GM12878 (cell line): ENCODE measurements at regions not wholly inside any gene's neighbourhood (a gene's known extent, or its start where the extent isn't known, plus 50 kb on each side); places are given as distances from the start of the nearest gene placed in this dataset.

Experiments used
- ATAC-seq: fragments of 200-7000 bp; cut with Tn5 transposase; 3 replicates; pipeline ENCODE4 v1.9.1; 2020; ENCODE audit warnings: mild to moderate bottlenecking, moderate library complexity
- BruUV-seq: library from RNA; stranded (reverse); fragments of 400-500 nt; replicated peaks from 2 replicates; lab custom pipeline; 2021; lab: Mats Ljungman, UMichigan
- CTCF ChIA-PET: fragments of 300-600 bp; sonication (Branson Sonifier 250); formaldehyde crosslinking; extraction: SDS; loops from one replicate; lab custom pipeline; 2021; ENCODE audit warnings: inconsistent platforms; lab: Yijun Ruan, JAX
- POLR2A ChIA-PET: fragments of 350-600 bp; formaldehyde crosslinking; extraction: SDS; loops from one replicate; lab custom pipeline; 2021; ENCODE audit warnings: inconsistent platforms; lab: Charles Lee
- RAD21 ChIA-PET: fragments of 300-600 bp; sonication (Branson Sonifier 250); formaldehyde crosslinking; loops from one replicate; lab custom pipeline; 2023; ENCODE audit warnings: antibody characterized with exemption; ENCODE audit not compliant: unreplicated experiment; lab: Charles Lee
- SMC1A ChIA-PET: fragments of 300-600 bp; sonication (Branson Sonifier 250); formaldehyde crosslinking; loops from one replicate; lab custom pipeline; 2023; ENCODE audit not compliant: unreplicated experiment, uncharacterized antibody; lab: Charles Lee
- DNase-seq: peaks from one replicate; pipeline ENCODE4 v3.0.0-alpha.2; 2011; ENCODE audit warnings: low read depth, low spot score
- FAIRE-seq: peaks from 3 replicates; lab custom pipeline; 2011; peaks lifted over from hg19 to GRCh38; lab: Jason Lieb, UNC
- H2AFZ ChIP-seq: 2 replicates; pipeline ENCODE4 v1.6.0; 2011; ENCODE audit warnings: low read depth, low read length, control low read depth; ENCODE audit not compliant: control insufficient read depth
- H3K27ac ChIP-seq: 2 replicates; pipeline ENCODE4 v1.5.1; 2011; ENCODE audit warnings: control low read depth; ENCODE audit not compliant: control insufficient read depth, insufficient read depth
- H3K27me3 ChIP-seq, 2 experiments: replicated peaks in 1 of 2; 2 replicates each; pipeline versions ENCODE4 v1.6.0 to v1.6.1; 2011; ENCODE audit warnings: low read length in 1 of 2; ENCODE audit not compliant: control insufficient read depth in 2 of 2, insufficient read depth in 2 of 2
- H3K36me3 ChIP-seq, 2 experiments: 2 replicates each; pipeline ENCODE4 v1.5.1; 2011; ENCODE audit warnings: low read length in 1 of 2; ENCODE audit not compliant: control insufficient read depth in 2 of 2, insufficient read depth in 2 of 2
- H3K4me1 ChIP-seq: 2 replicates; pipeline ENCODE4 v1.6.1; 2011; ENCODE audit warnings: mild to moderate bottlenecking, low read length, moderate library complexity, mixed read lengths; ENCODE audit not compliant: control insufficient read depth, insufficient read depth
- H3K4me2 ChIP-seq: 2 replicates; pipeline ENCODE4 v1.6.0; 2011; ENCODE audit warnings: control low read depth; ENCODE audit not compliant: control insufficient read depth, insufficient read depth
- H3K4me3 ChIP-seq: fragments of 200-600 bp; sonication (generic); 2 replicates; pipeline ENCODE4 v1.5.1; 2016
- H3K79me2 ChIP-seq: 2 replicates; pipeline ENCODE4 v1.6.0; 2011; ENCODE audit warnings: low read length; ENCODE audit not compliant: control insufficient read depth, insufficient read depth
- H3K9ac ChIP-seq: 2 replicates; pipeline ENCODE4 v1.8.0; 2011; ENCODE audit warnings: low read length, control low read depth, mixed read lengths; ENCODE audit not compliant: control insufficient read depth, insufficient read depth
- H3K9me3 ChIP-seq: replicated peaks from 3 replicates; pipeline ENCODE4 v1.5.1; 2011; ENCODE audit warnings: mild to moderate bottlenecking, low read length; ENCODE audit not compliant: control insufficient read depth, insufficient read depth
- H4K20me1 ChIP-seq: 2 replicates; pipeline ENCODE4 v1.6.0; 2011; ENCODE audit not compliant: control insufficient read depth, insufficient read depth
- ASH2L ChIP-seq: fragments of 300-600, 200-600 bp; sonication (generic); IDR thresholded peaks from 2 replicates; pipeline ENCODE4 v1.6.1; 2017; ENCODE audit warnings: low read depth, mild to moderate bottlenecking, borderline replicate concordance
- ATF3 ChIP-seq: IDR thresholded peaks from 2 replicates; pipeline ENCODE4 v1.6.1; 2011; ENCODE audit warnings: low read depth, mild to moderate bottlenecking, low read length, moderate library complexity, borderline replicate concordance; ENCODE audit errors: extremely low read depth
- CREM ChIP-seq: IDR thresholded peaks from 2 replicates; pipeline ENCODE4 v1.6.1; 2014; ENCODE audit warnings: antibody characterized with exemption, low read depth
- E2F8 ChIP-seq: fragments of 450-650 bp; IDR thresholded peaks from 2 replicates; pipeline ENCODE4 v1.6.1; 2018; ENCODE audit warnings: mild to moderate bottlenecking, low read depth, moderate library complexity; ENCODE audit not compliant: partially characterized antibody
- ESRRA ChIP-seq: IDR thresholded peaks from 2 replicates; pipeline ENCODE4 v1.6.1; 2012; ENCODE audit warnings: mild to moderate bottlenecking, low read length, improper control_type of control experiment
- ETV6 ChIP-seq, 2 experiments: fragments of 450-650 bp in 1 of 2; IDR thresholded peaks in 1 of 2; conservative IDR thresholded peaks in 1 of 2; 2 replicates each; pipeline ENCODE4 v1.6.1; 2014; ENCODE audit warnings: antibody characterized with exemption in 1 of 2, borderline replicate concordance in 1 of 2, low read depth in 1 of 2, mild to moderate bottlenecking in 1 of 2, moderate library complexity in 1 of 2
- EZH2 ChIP-seq: IDR thresholded peaks from 2 replicates; pipeline ENCODE4 v1.6.1; 2012; ENCODE audit warnings: low read depth, mild to moderate bottlenecking, control low read depth, inconsistent platforms, low read length, borderline replicate concordance; ENCODE audit not compliant: control insufficient read depth
- GABPA ChIP-seq: IDR thresholded peaks from 2 replicates; pipeline ENCODE4 v1.6.1; 2014; ENCODE audit warnings: antibody characterized with exemption, low read depth, mild to moderate bottlenecking, inconsistent platforms
- HDGF ChIP-seq: fragments of 450-650 bp; IDR thresholded peaks from 2 replicates; pipeline ENCODE4 v1.6.1; 2016; ENCODE audit warnings: antibody characterized with exemption
- KLF5 ChIP-seq: fragments of 450-650 bp; IDR thresholded peaks from 2 replicates; pipeline ENCODE4 v1.6.1; 2014; ENCODE audit warnings: mild to moderate bottlenecking; ENCODE audit not compliant: partially characterized antibody
- NFYB ChIP-seq: IDR thresholded peaks from 2 replicates; pipeline ENCODE4 v1.6.1; 2011; ENCODE audit warnings: low read depth, mild to moderate bottlenecking, low read length, improper control_type of control experiment, moderate library complexity; ENCODE audit not compliant: insufficient read depth
- POLR2AphosphoS2 ChIP-seq: IDR thresholded peaks from 2 replicates; pipeline ENCODE4 v1.6.1; 2011; ENCODE audit warnings: low read depth, mild to moderate bottlenecking, low read length, improper control_type of control experiment, moderate library complexity
- RFX5 ChIP-seq: IDR thresholded peaks from 2 replicates; pipeline ENCODE4 v1.6.1; 2011; ENCODE audit warnings: low read depth, low read length, improper control_type of control experiment
- SIX5 ChIP-seq: IDR thresholded peaks from 2 replicates; pipeline ENCODE4 v1.6.1; 2011; ENCODE audit warnings: mild to moderate bottlenecking, low read depth, low read length, moderate library complexity; ENCODE audit not compliant: severe bottlenecking
- STAT1 ChIP-seq: fragments of 450-650 bp; conservative IDR thresholded peaks from 2 replicates; pipeline ENCODE4 v1.6.1; 2014; ENCODE audit warnings: antibody characterized with exemption, mild to moderate bottlenecking
- TCF3 ChIP-seq: IDR thresholded peaks from 2 replicates; pipeline ENCODE4 v1.6.1; 2012; ENCODE audit warnings: low read depth, mild to moderate bottlenecking, low read length, borderline replicate concordance; ENCODE audit not compliant: insufficient read depth
- ZNF207 ChIP-seq: fragments of 450-650 bp; IDR thresholded peaks from 2 replicates; pipeline ENCODE4 v1.6.1; 2014; ENCODE audit warnings: antibody characterized with exemption, mild to moderate bottlenecking, borderline replicate concordance
- ZNF687 ChIP-seq: fragments of 450-650 bp; IDR thresholded peaks from 2 replicates; pipeline ENCODE4 v1.6.1; 2017; ENCODE audit warnings: mild to moderate bottlenecking, moderate library complexity
- WGBS: methylation state at CpG from one replicate; pipeline ENCODE4 v1.1.6; 2016; ENCODE audit warnings: low lambda C conversion rate; ENCODE audit not compliant: insufficient replicate concordance, insufficient coverage; ENCODE audit errors: missing lambda C conversion rate; 5-methylcytosine and 5-hydroxymethylcytosine counted together
- in situ Hi-C: fragments of 300-500 bp; cut with MboI; formaldehyde crosslinking; loops from 9 replicates; pipeline ENCODE4 v1.14.3; 2018; ENCODE audit warnings: mixed read lengths
- intact Hi-C: fragments of 100-400 bp; cut with micrococcal nuclease; formaldehyde crosslinking; loops from one replicate; pipeline ENCODE4 v1.14.2; 2022; ENCODE audit not compliant: unreplicated experiment

- no peaks in the 10 kb centered on the region for H3K79me2 ChIP-seq
- H3K27me3 ChIP-seq, result peaks cover 5% of the 10 kb centered on the region in 2 experiments; a peak in 2 of 4 replicates
- H3K9me3 ChIP-seq, result no peaks in the 10 kb centered on the region
- H4K20me1 ChIP-seq, result no peaks in the 10 kb centered on the region
- ChIA-PET SMC1A (interaction anchor here (1.0 kb wide), 1 partner anchor 121 kb away, joined by 3 read pairs; no protein-coding TSS in a partner anchor), CTCF (interaction anchor here (0.6 to 1.8 kb wide), 3 partner anchors 27 to 182 kb away, joined by 3 to 8 read pairs (median 4); no protein-coding TSS in a partner anchor), POLR2A (no interaction called here), RAD21 (no interaction called here)
- ATAC-seq, result no peak
- no peak overlapping the region for H3K9ac ChIP-seq
- no peak overlapping the region for H3K4me2 ChIP-seq
- no peaks in the 10 kb centered on the region for H3K4me1 ChIP-seq
- H3K36me3 ChIP-seq, result no peaks in the 10 kb centered on the region
- no peak for FAIRE-seq
- no peak overlapping the region for H3K27ac ChIP-seq
- in situ Hi-C loops (loop anchor here (5.0 to 25.0 kb wide), 3 partner anchors 427 to 1087 kb away; partner anchors contain the start of genes HOXA10, HOXA3, HOXA7 and HOXA9), intact Hi-C loops (loop anchor here (5.0 kb wide), 2 partner anchors 217 to 292 kb away; partner anchors contain the start of gene SNX10)
- no TSS peak for BruUV-seq
- H3K4me3 ChIP-seq, result no peak overlapping the region
- 36% methylated on average over 4 of the region's 4 CpGs for WGBS
- no peak for DNase-seq
- no peak overlapping the region for H2AFZ ChIP-seq
- TF ChIP-seq ETV6 (conservative IDR thresholded peaks at IDR 0.05 in 1 of 2, IDR thresholded peaks at IDR 0.05 in 1 of 2; ENCODE audit: borderline replicate concordance in 1 of 2, low read depth in 1 of 2) (no peak), CREM (no peak), ATF3 (no peak), KLF5 (no peak), SIX5 (no peak), ESRRA (no peak), GABPA (no peak), POLR2AphosphoS2 (no peak), HDGF (no peak), ASH2L (no peak), EZH2 (no peak), TCF3 (no peak), E2F8 (no peak), ZNF207 (no peak), NFYB (no peak), RFX5 (no peak), ZNF687 (no peak), STAT1 (no peak)
Observed at GRCh38 chr7:26074919-26075318, 77.1 kb upstream of the NFE2L3 start.
